ENCODE measurements at regions not wholly inside any gene's neighbourhood (a gene's known extent, or its start where the extent isn't known, plus 50 kb on each side); places are given as distances from the start of the nearest gene placed in this dataset.
"Not testable (repeated sequence)": the region's sequence is repeated elsewhere in the genome, so short reads cannot be mapped to it uniquely, and the experiment has no call there.

- not testable (repeated sequence) for DNase-seq (ENCODE audit: low spot score)
Measured at GRCh38 chr4:96414853-96415252, 575.0 kb downstream of the PDHA2 start.

- DNase-seq (ENCODE audit: low spot score): no peak
Measured at GRCh38 chr4:96429657-96430056, 589.8 kb downstream of the PDHA2 start.

- DNase-seq (ENCODE audit: low spot score): no peak
Measured at GRCh38 chr4:96431094-96431493, 591.2 kb downstream of the PDHA2 start.

GRCh38 chr4:96448315-96448872 is 608.5 kb downstream of the PDHA2 start:
- DNase-seq (ENCODE audit: low spot score): no peak

GRCh38 chr4:96455045-96455720 is 615.3 kb downstream of the PDHA2 start:
- no peak for DNase-seq (ENCODE audit: low spot score)

- DNase-seq (ENCODE audit: low spot score): not testable (repeated sequence)
Measured at GRCh38 chr4:96458031-96458430, 618.1 kb downstream of the PDHA2 start.

- DNase-seq (ENCODE audit: low spot score): no peak
Measured at GRCh38 chr4:96459105-96459504, 619.2 kb downstream of the PDHA2 start.

- DNase-seq (ENCODE audit: low spot score): no peak
Measured at GRCh38 chr4:96465834-96466233, 625.9 kb downstream of the PDHA2 start.

- DNase-seq (ENCODE audit: low spot score): peak; percentile 8
Measured at GRCh38 chr4:96471956-96472867, 632.3 kb downstream of the PDHA2 start.

GRCh38 chr4:96473246-96473645 is 633.4 kb downstream of the PDHA2 start:
- DNase-seq (ENCODE audit: low spot score): no peak

GRCh38 chr4:96483308-96484030 is 643.6 kb downstream of the PDHA2 start:
- DNase-seq (ENCODE audit: low spot score): no peak

GRCh38 chr4:96486563-96486962 is 646.7 kb downstream of the PDHA2 start:
- DNase-seq (ENCODE audit: low spot score): no peak

- no peak for DNase-seq (ENCODE audit: low spot score)
Measured at GRCh38 chr4:96497621-96498020, 657.7 kb downstream of the PDHA2 start.

GRCh38 chr4:96504386-96504785 is 664.5 kb downstream of the PDHA2 start:
- no peak for DNase-seq (ENCODE audit: low spot score)

GRCh38 chr4:96509039-96509741 is 669.3 kb downstream of the PDHA2 start:
- DNase-seq (ENCODE audit: low spot score): no peak

- DNase-seq (ENCODE audit: low spot score): no peak
Measured at GRCh38 chr4:96519291-96519690, 679.4 kb downstream of the PDHA2 start.

- no peak for DNase-seq (ENCODE audit: low spot score)
Measured at GRCh38 chr4:96521046-96521536, 681.2 kb downstream of the PDHA2 start.

GRCh38 chr4:96523611-96524010 is 683.7 kb downstream of the PDHA2 start:
- DNase-seq (ENCODE audit: low spot score): no peak

- no peak for DNase-seq (ENCODE audit: low spot score)
Measured at GRCh38 chr4:96524311-96524875, 684.5 kb downstream of the PDHA2 start.

GRCh38 chr4:96525898-96526297 is 686.0 kb downstream of the PDHA2 start:
- no peak for DNase-seq (ENCODE audit: low spot score)

- DNase-seq (ENCODE audit: low spot score): no peak
Measured at GRCh38 chr4:96526625-96527024, 686.7 kb downstream of the PDHA2 start.
